T-helper 2 cell treated with Interferon-gamma antibody and Interleukin-4, amounts not matched to agents 5 μg/mL and 100 μg/mL, for 36 hours (primary cell): ENCODE measurements at regions not wholly inside any gene's neighbourhood (a gene's known extent, or its start where the extent isn't known, plus 50 kb on each side); places are given as distances from the start of the nearest gene placed in this dataset.

Experiments
- DNase-seq: peaks from one replicate; pipeline ENCODE4 v3.0.0; 2021; ENCODE audit warnings: low spot score
- H3K27ac Mint-ChIP-seq: one replicate; pipeline ENCODE4 v1.8.0; 2021; ENCODE audit warnings: mild to moderate bottlenecking, mixed read lengths
- H3K27me3 Mint-ChIP-seq: one replicate; pipeline ENCODE4 v1.8.0; 2021; ENCODE audit warnings: low read depth, mixed read lengths
- H3K36me3 Mint-ChIP-seq: one replicate; pipeline ENCODE4 v1.8.0; 2021; ENCODE audit warnings: low read depth, mixed read lengths
- H3K4me1 Mint-ChIP-seq: one replicate; pipeline ENCODE4 v1.8.0; 2021; ENCODE audit warnings: low read depth, mixed read lengths
- H3K4me3 Mint-ChIP-seq: one replicate; pipeline ENCODE4 v1.8.0; 2022; ENCODE audit warnings: mild to moderate bottlenecking, moderate library complexity, mixed read lengths
- H3K9me3 Mint-ChIP-seq: one replicate; pipeline ENCODE4 v1.8.0; 2021; ENCODE audit warnings: mixed read lengths

GRCh38 chr1:199301472-199302217, 662.8 kb downstream of the PTPRC start:
- no peaks in the 10 kb centered on the region for H3K4me1 Mint-ChIP-seq
- H3K27ac Mint-ChIP-seq: no peak overlapping the region
- no peaks in the 10 kb centered on the region for H3K36me3 Mint-ChIP-seq
- H3K9me3 Mint-ChIP-seq: no peaks in the 10 kb centered on the region
- H3K4me3 Mint-ChIP-seq: no peak overlapping the region
- peaks cover 4% of the 10 kb centered on the region for H3K27me3 Mint-ChIP-seq
- no peak for DNase-seq

GRCh38 chr1:199302554-199302953, 663.7 kb downstream of the PTPRC start:
- no peak for DNase-seq
- no peaks in the 10 kb centered on the region for H3K4me1 Mint-ChIP-seq
- peaks cover 5% of the 10 kb centered on the region for H3K27me3 Mint-ChIP-seq
- H3K36me3 Mint-ChIP-seq: no peaks in the 10 kb centered on the region
- no peak overlapping the region for H3K4me3 Mint-ChIP-seq
- no peak overlapping the region for H3K27ac Mint-ChIP-seq
- no peaks in the 10 kb centered on the region for H3K9me3 Mint-ChIP-seq

- H3K27ac Mint-ChIP-seq: no peak overlapping the region
- no peak for DNase-seq
- no peak overlapping the region for H3K4me3 Mint-ChIP-seq
- H3K9me3 Mint-ChIP-seq: no peaks in the 10 kb centered on the region
- H3K36me3 Mint-ChIP-seq: no peaks in the 10 kb centered on the region
- peaks cover under 1% of the 10 kb centered on the region for H3K4me1 Mint-ChIP-seq
- peaks cover 6% of the 10 kb centered on the region for H3K27me3 Mint-ChIP-seq
Measured at GRCh38 chr1:199303035-199303434, 664.2 kb downstream of the PTPRC start.

GRCh38 chr1:199305053-199305452, 666.2 kb downstream of the PTPRC start:
- Mint-ChIP-seq H3K27ac (no peak overlapping the region), H3K9me3 (no peaks in the 10 kb centered on the region), H3K4me1 (peaks cover 11% of the 10 kb centered on the region), H3K36me3 (peaks cover 1% of the 10 kb centered on the region), H3K27me3 (peaks cover 8% of the 10 kb centered on the region), H3K4me3 (no peak overlapping the region)
- DNase-seq: no peak

GRCh38 chr1:199307496-199308264, 668.8 kb downstream of the PTPRC start:
- no peak for DNase-seq
- Mint-ChIP-seq H3K9me3 (no peaks in the 10 kb centered on the region), H3K27ac (no peak overlapping the region), H3K4me1 (peaks cover 12% of the 10 kb centered on the region), H3K27me3 (peaks cover 13% of the 10 kb centered on the region), H3K4me3 (no peak overlapping the region), H3K36me3 (peaks cover 1% of the 10 kb centered on the region)

GRCh38 chr1:199308349-199308846, 669.6 kb downstream of the PTPRC start:
- Mint-ChIP-seq H3K4me3 (no peak overlapping the region), H3K27ac (no peak overlapping the region), H3K27me3 (peaks cover 13% of the 10 kb centered on the region), H3K9me3 (no peaks in the 10 kb centered on the region), H3K36me3 (peaks cover 1% of the 10 kb centered on the region), H3K4me1 (peaks cover 12% of the 10 kb centered on the region)
- DNase-seq: no peak

GRCh38 chr1:199310708-199311107, 671.9 kb downstream of the PTPRC start:
- H3K27ac Mint-ChIP-seq: no peak overlapping the region
- peaks cover 1% of the 10 kb centered on the region for H3K36me3 Mint-ChIP-seq
- no peak for DNase-seq
- H3K4me1 Mint-ChIP-seq: peaks cover 12% of the 10 kb centered on the region
- no peak overlapping the region for H3K4me3 Mint-ChIP-seq
- H3K27me3 Mint-ChIP-seq: peaks cover 17% of the 10 kb centered on the region
- H3K9me3 Mint-ChIP-seq: no peaks in the 10 kb centered on the region

- Mint-ChIP-seq H3K36me3 (peaks cover 1% of the 10 kb centered on the region), H3K4me1 (peaks cover 12% of the 10 kb centered on the region), H3K9me3 (no peaks in the 10 kb centered on the region), H3K27ac (no peak overlapping the region), H3K27me3 (peaks cover 12% of the 10 kb centered on the region), H3K4me3 (no peak overlapping the region)
- no peak for DNase-seq
Measured at GRCh38 chr1:199311478-199312262, 672.8 kb downstream of the PTPRC start.

GRCh38 chr1:199312626-199313025, 673.8 kb downstream of the PTPRC start:
- peaks cover 12% of the 10 kb centered on the region for H3K4me1 Mint-ChIP-seq
- no peak for DNase-seq

GRCh38 chr1:199313444-199313843, 674.6 kb downstream of the PTPRC start:
- Mint-ChIP-seq H3K4me3 (no peak overlapping the region), H3K9me3 (no peaks in the 10 kb centered on the region), H3K27ac (no peak overlapping the region), H3K4me1 (peaks cover 8% of the 10 kb centered on the region), H3K27me3 (peaks cover 9% of the 10 kb centered on the region), H3K36me3 (peaks cover 1% of the 10 kb centered on the region)
- no peak for DNase-seq

More at GRCh38 chr1:199312626-199313025, 673.8 kb downstream of the PTPRC start:
- Mint-ChIP-seq H3K4me3 (no peak overlapping the region), H3K27ac (no peak overlapping the region), H3K36me3 (peaks cover 1% of the 10 kb centered on the region), H3K27me3 (peaks cover 12% of the 10 kb centered on the region), H3K9me3 (no peaks in the 10 kb centered on the region)

- Mint-ChIP-seq H3K9me3 (no peaks in the 10 kb centered on the region), H3K36me3 (no peaks in the 10 kb centered on the region)
Measured at GRCh38 chr1:199319341-199319740, 680.5 kb downstream of the PTPRC start.

GRCh38 chr1:199322278-199322677, 683.4 kb downstream of the PTPRC start:
- Mint-ChIP-seq H3K9me3 (peaks cover 6% of the 10 kb centered on the region), H3K27me3 (peaks cover 16% of the 10 kb centered on the region), H3K36me3 (no peaks in the 10 kb centered on the region), H3K4me1 (no peaks in the 10 kb centered on the region), H3K27ac (no peak overlapping the region), H3K4me3 (no peak overlapping the region)
- DNase-seq: no peak

More at GRCh38 chr1:199319341-199319740, 680.5 kb downstream of the PTPRC start:
- no peak overlapping the region for H3K27ac Mint-ChIP-seq
- no peaks in the 10 kb centered on the region for H3K4me1 Mint-ChIP-seq
- peaks cover 19% of the 10 kb centered on the region for H3K27me3 Mint-ChIP-seq
- no peak overlapping the region for H3K4me3 Mint-ChIP-seq
- DNase-seq: no peak

GRCh38 chr1:199333180-199333579, 694.3 kb upstream of the NR5A2 start:
- no peaks in the 10 kb centered on the region for H3K4me1 Mint-ChIP-seq
- no peaks in the 10 kb centered on the region for H3K9me3 Mint-ChIP-seq
- H3K27me3 Mint-ChIP-seq: peaks cover 2% of the 10 kb centered on the region
- no peak for DNase-seq
- no peak overlapping the region for H3K27ac Mint-ChIP-seq
- no peak overlapping the region for H3K4me3 Mint-ChIP-seq
- no peaks in the 10 kb centered on the region for H3K36me3 Mint-ChIP-seq

- no peaks in the 10 kb centered on the region for H3K4me1 Mint-ChIP-seq
- H3K27me3 Mint-ChIP-seq: peaks cover 13% of the 10 kb centered on the region
- no peak for DNase-seq
- no peak overlapping the region for H3K4me3 Mint-ChIP-seq
- H3K36me3 Mint-ChIP-seq: no peaks in the 10 kb centered on the region
- H3K9me3 Mint-ChIP-seq: no peaks in the 10 kb centered on the region
- H3K27ac Mint-ChIP-seq: no peak overlapping the region
Measured at GRCh38 chr1:199335496-199335895, 692.0 kb upstream of the NR5A2 start.
